MM.1S (cell line): ENCODE measurements at regions not wholly inside any gene's neighbourhood (a gene's known extent, or its start where the extent isn't known, plus 50 kb on each side); places are given as distances from the start of the nearest gene placed in this dataset.
"Not testable (repeated sequence)": the region's sequence is repeated elsewhere in the genome, so short reads cannot be mapped to it uniquely, and the experiment has no call there.

ENCODE experiments used
- DNase-seq: peaks from one replicate; pipeline ENCODE4 v3.0.0-alpha.2; 2015
- H2AFZ ChIP-seq: fragments of 300-600 bp; sonication (generic); 2 replicates; pipeline ENCODE4 v1.6.0; 2016; ENCODE audit warnings: antibody characterized with exemption, low read length
- H3F3A ChIP-seq: fragments of 300-600 bp; sonication (generic); 2 replicates; pipeline ENCODE4 v1.6.1; 2016; ENCODE audit warnings: mild to moderate bottlenecking, antibody characterized with exemption, low read length, moderate library complexity, mixed read lengths; ENCODE audit not compliant: insufficient read depth
- H3K27ac ChIP-seq: fragments of 300-600 bp; sonication (generic); 2 replicates; pipeline ENCODE4 v1.5.1; 2016; ENCODE audit warnings: mild to moderate bottlenecking, low read length
- H3K27me3 ChIP-seq: fragments of 300-600 bp; sonication (generic); replicated peaks from 2 replicates; pipeline ENCODE4 v1.6.0; 2016; ENCODE audit warnings: low read length; ENCODE audit not compliant: insufficient read depth
- H3K36me3 ChIP-seq: fragments of 300-600 bp; sonication (generic); replicated peaks from 2 replicates; pipeline ENCODE4 v1.6.1; 2016; ENCODE audit warnings: mild to moderate bottlenecking, low read length, mixed read lengths; ENCODE audit not compliant: insufficient read depth
- H3K4me1 ChIP-seq: fragments of 300-600 bp; sonication (generic); 2 replicates; pipeline ENCODE4 v1.6.1; 2016; ENCODE audit warnings: low read length, mixed read lengths
- H3K4me2 ChIP-seq: fragments of 300-600 bp; sonication (generic); 2 replicates; pipeline ENCODE4 v1.6.0; 2016; ENCODE audit warnings: low read depth, low read length
- H3K4me3 ChIP-seq: fragments of 300-600 bp; sonication (generic); 2 replicates; pipeline ENCODE4 v1.5.1; 2016; ENCODE audit warnings: low read length, mixed read lengths
- H3K79me2 ChIP-seq: fragments of 300-600 bp; sonication (generic); 2 replicates; pipeline ENCODE4 v1.6.1; 2016; ENCODE audit warnings: mixed run types, low read length, mixed read lengths
- H3K9ac ChIP-seq: fragments of 300-600 bp; sonication (generic); 2 replicates; pipeline ENCODE4 v1.6.1; 2016; ENCODE audit warnings: low read length, mixed read lengths
- H3K9me2 ChIP-seq: fragments of 300-600 bp; sonication (generic); replicated peaks from 2 replicates; pipeline ENCODE4 v1.6.1; 2016; ENCODE audit warnings: mild to moderate bottlenecking, low read length, mixed read lengths; ENCODE audit not compliant: insufficient read depth
- H3K9me3 ChIP-seq: fragments of 300-600 bp; sonication (generic); replicated peaks from 2 replicates; pipeline ENCODE4 v1.6.1; 2016; ENCODE audit warnings: mild to moderate bottlenecking, low read length, mixed read lengths; ENCODE audit not compliant: insufficient read depth
- H4K20me1 ChIP-seq: fragments of 300-600 bp; sonication (generic); 2 replicates; pipeline ENCODE4 v1.6.1; 2016; ENCODE audit warnings: mild to moderate bottlenecking, low read length, moderate library complexity, mixed read lengths; ENCODE audit not compliant: insufficient read depth
- CTCF ChIP-seq: fragments of 300-600 bp; sonication (generic); IDR thresholded peaks from 2 replicates; pipeline ENCODE4 v1.5.1; 2016; ENCODE audit warnings: antibody characterized with exemption, low read length, mixed read lengths
- EZH2 ChIP-seq: fragments of 300-600 bp; sonication (generic); optimal IDR thresholded peaks from 2 replicates; pipeline ENCODE3; 2017; ENCODE audit warnings: low read depth, mild to moderate bottlenecking, antibody characterized with exemption, low read length, mixed read lengths
- EZH2phosphoT487 ChIP-seq: fragments of 300-600 bp; sonication (generic); IDR thresholded peaks from 2 replicates; pipeline ENCODE4 v1.6.1; 2018; ENCODE audit warnings: antibody characterized with exemption, low read length

GRCh38 chr12:67892259-67893021 lies 96.8 kb upstream of the IFNG-AS1 start:
- H4K20me1 ChIP-seq: no peaks in the 10 kb centered on the region
- TF ChIP-seq CTCF (no peak), EZH2 (no peak), EZH2phosphoT487 (no peak)
- no peaks in the 10 kb centered on the region for H3K27me3 ChIP-seq
- H3F3A ChIP-seq: no peaks in the 10 kb centered on the region
- no peaks in the 10 kb centered on the region for H3K9me3 ChIP-seq
- no peaks in the 10 kb centered on the region for H3K36me3 ChIP-seq
- no peak overlapping the region for H3K4me2 ChIP-seq
- no peaks in the 10 kb centered on the region for H3K9me2 ChIP-seq
- H2AFZ ChIP-seq: no peak overlapping the region
- no peaks in the 10 kb centered on the region for H3K79me2 ChIP-seq
- DNase-seq: no peak
- H3K9ac ChIP-seq: no peak overlapping the region
- no peaks in the 10 kb centered on the region for H3K4me1 ChIP-seq
- H3K4me3 ChIP-seq: no peak overlapping the region
- H3K27ac ChIP-seq: no peak overlapping the region

- H3K27ac ChIP-seq: no peak overlapping the region
- H3K79me2 ChIP-seq: no peaks in the 10 kb centered on the region
- no peaks in the 10 kb centered on the region for H3K4me1 ChIP-seq
- DNase-seq: no peak
- no peaks in the 10 kb centered on the region for H3K27me3 ChIP-seq
- no peaks in the 10 kb centered on the region for H3K9me3 ChIP-seq
- H3K36me3 ChIP-seq: no peaks in the 10 kb centered on the region
- no peak for TF ChIP-seq CTCF
- no peak for TF ChIP-seq EZH2
- H3K4me2 ChIP-seq: no peak overlapping the region
- no peaks in the 10 kb centered on the region for H4K20me1 ChIP-seq
- H3K9ac ChIP-seq: no peak overlapping the region
- H3F3A ChIP-seq: no peaks in the 10 kb centered on the region
- no peaks in the 10 kb centered on the region for H3K9me2 ChIP-seq
- H3K4me3 ChIP-seq: no peak overlapping the region
- H2AFZ ChIP-seq: no peak overlapping the region
These were observed 96.1 kb upstream of the IFNG-AS1 start for GRCh38 chr12:67893022-67893580.

- H3K9ac ChIP-seq, H3K4me3 ChIP-seq, H3K27me3 ChIP-seq, DNase-seq, H2AFZ ChIP-seq, H3F3A ChIP-seq, H4K20me1 ChIP-seq, H3K27ac ChIP-seq, H3K4me2 ChIP-seq, H3K9me2 ChIP-seq, H3K9me3 ChIP-seq, H3K79me2 ChIP-seq, H3K36me3 ChIP-seq, H3K4me1 ChIP-seq: not testable (repeated sequence)
These were observed 88.8 kb upstream of the IFNG-AS1 start for GRCh38 chr12:67900418-67900817.

- Histone ChIP-seq H3K9me3 (no peaks in the 10 kb centered on the region), H3K27ac (no peak overlapping the region)
These were observed 80.1 kb upstream of the IFNG-AS1 start for GRCh38 chr12:67909091-67909531.

More at GRCh38 chr12:67909091-67909531, 80.1 kb upstream of the IFNG-AS1 start:
- Histone ChIP-seq H4K20me1 (no peaks in the 10 kb centered on the region), H2AFZ (no peak overlapping the region), H3K79me2 (no peaks in the 10 kb centered on the region), H3K27me3 (no peaks in the 10 kb centered on the region), H3K4me2 (no peak overlapping the region), H3K4me3 (no peak overlapping the region), H3K4me1 (no peaks in the 10 kb centered on the region), H3K36me3 (no peaks in the 10 kb centered on the region), H3K9ac (no peak overlapping the region), H3F3A (no peaks in the 10 kb centered on the region), H3K9me2 (no peaks in the 10 kb centered on the region)
- no peak for DNase-seq
- TF ChIP-seq EZH2phosphoT487 (no peak), CTCF (no peak), EZH2 (no peak)
